HepG2 (cell line): ENCODE measurements at regions not wholly inside any gene's neighbourhood (a gene's known extent, or its start where the extent isn't known, plus 50 kb on each side); places are given as distances from the start of the nearest gene placed in this dataset.

Source experiments
- ATAC-seq: fragments of 200-7000 bp; cut with Tn5 transposase; 3 replicates; pipeline ENCODE4 v1.9.1; 2020; ENCODE audit warnings: mild to moderate bottlenecking, moderate library complexity
- BruUV-seq: library from RNA; stranded (reverse); fragments of 400-500 nt; replicated peaks from 2 replicates; lab custom pipeline; 2021; lab: Mats Ljungman, UMichigan
- CTCF ChIA-PET: fragments of 300-600 bp; formaldehyde crosslinking; extraction: SDS; loops from one replicate; lab custom pipeline; 2021; ENCODE audit warnings: low total read pairs, inconsistent platforms, low intra/inter-chr PET ratio; lab: Yijun Ruan, JAX
- POLR2A ChIA-PET: fragments of 350-600 bp; sonication (Branson Sonifier 250); formaldehyde crosslinking; loops from one replicate; lab custom pipeline; 2020; ENCODE audit warnings: antibody characterized with exemption, inconsistent platforms; lab: Yijun Ruan, JAX
- DNase-seq: peaks from one replicate; pipeline ENCODE4 v3.0.0-alpha.2; 2015; ENCODE audit warnings: low spot score
- FAIRE-seq: peaks from 3 replicates; lab custom pipeline; 2011; peaks lifted over from hg19 to GRCh38; lab: Jason Lieb, UNC
- H2AFZ ChIP-seq: one replicate; pipeline ENCODE4 v1.6.1; 2011; ENCODE audit warnings: low read length, inconsistent platforms
- H3K27ac ChIP-seq: fragments of 300-600 bp; 3 replicates; pipeline ENCODE4 v1.8.0; 2011; ENCODE audit warnings: mixed run types, mild to moderate bottlenecking, mixed read lengths, low read length, inconsistent platforms; ENCODE audit not compliant: insufficient read depth; ENCODE audit errors: extremely low read length
- H3K27me3 ChIP-seq, 2 experiments: fragments of 200-600 bp in 1 of 2; 2 replicates in 1 of 2; 3 replicates in 1 of 2; pipeline versions ENCODE4 v1.6.0 to v1.8.0; 2011; ENCODE audit warnings: low read length in 2 of 2, mild to moderate bottlenecking in 2 of 2, moderate library complexity in 2 of 2, inconsistent platforms in 1 of 2; ENCODE audit not compliant: insufficient read depth in 2 of 2, control insufficient read depth in 1 of 2
- H3K36me3 ChIP-seq, 2 experiments: fragments of 200-600 bp in 1 of 2; replicated peaks in 1 of 2; 2 replicates in 1 of 2; 3 replicates in 1 of 2; pipeline versions ENCODE4 v1.5.1 to v1.8.0; 2011; ENCODE audit warnings: low read length in 2 of 2, inconsistent platforms in 1 of 2; ENCODE audit not compliant: insufficient read depth in 2 of 2, control insufficient read depth in 1 of 2
- H3K4me1 ChIP-seq: 2 replicates; pipeline ENCODE4 v1.5.1; 2012; ENCODE audit warnings: low read length, inconsistent platforms; ENCODE audit not compliant: insufficient read depth
- H3K4me2 ChIP-seq: 2 replicates; pipeline ENCODE4 v1.6.0; 2011; ENCODE audit warnings: low read depth, low read length, inconsistent platforms
- H3K4me3 ChIP-seq, 3 experiments: fragments of 200-600 bp in 1 of 3; sonication (generic), shearing (Covaris generic) in 1 of 3; replicated peaks in 1 of 3; 2 replicates each; pipeline ENCODE4 v1.5.1; 2011 to 2016; ENCODE audit warnings: low read length in 3 of 3, inconsistent platforms in 2 of 3, low read depth in 2 of 3, mild to moderate bottlenecking in 2 of 3, control low read depth in 1 of 3, mixed read lengths in 1 of 3; ENCODE audit not compliant: insufficient read depth in 1 of 3
- H3K79me2 ChIP-seq: one replicate; pipeline ENCODE4 v1.6.1; 2011; ENCODE audit warnings: low read length, inconsistent platforms; ENCODE audit not compliant: insufficient read depth
- H3K9ac ChIP-seq: 2 replicates; pipeline ENCODE4 v1.6.0; 2011; ENCODE audit warnings: mild to moderate bottlenecking, low read depth, low read length, inconsistent platforms; ENCODE audit not compliant: insufficient read depth
- H3K9me3 ChIP-seq: 2 replicates; pipeline ENCODE4 v1.5.1; 2012; ENCODE audit warnings: mild to moderate bottlenecking, low read length
- H4K20me1 ChIP-seq: 2 replicates; pipeline ENCODE4 v1.6.0; 2011; ENCODE audit warnings: inconsistent platforms, mild to moderate bottlenecking, low read length, moderate library complexity; ENCODE audit not compliant: insufficient read depth
- ATF7 ChIP-seq, 2 experiments: fragments of 450-650 bp in 1 of 2; sonication (generic) in 1 of 2; formaldehyde crosslinking in 1 of 2; IDR thresholded peaks; 2 replicates each; pipeline versions ENCODE4 v1.4.0 to v1.6.1; 2016 to 2020; ENCODE audit warnings: antibody characterized with exemption in 1 of 2, mild to moderate bottlenecking in 1 of 2, missing genetic modification reagents in 1 of 2
- CEBPB ChIP-seq: IDR thresholded peaks from 2 replicates; pipeline ENCODE4 v1.6.1; 2011; ENCODE audit warnings: low read depth, low read length, improper control_type of control experiment, borderline replicate concordance
- CEBPG ChIP-seq: IDR thresholded peaks from 2 replicates; pipeline ENCODE4 v1.6.1; 2016
- KAT8 ChIP-seq: IDR thresholded peaks from 2 replicates; pipeline ENCODE4 v1.6.1; 2016; ENCODE audit warnings: missing genetic modification reagents, missing compliant biosample characterization
- KMT2A ChIP-seq: sonication (generic); formaldehyde crosslinking; IDR thresholded peaks from 2 replicates; pipeline ENCODE4 v1.4.0; 2020; ENCODE audit warnings: missing genetic modification reagents
- WGBS: methylation state at CpG from one replicate; pipeline ENCODE4 v1.1.6; 2017; ENCODE audit warnings: low lambda C conversion rate; 5-methylcytosine and 5-hydroxymethylcytosine counted together
- in situ Hi-C: cut with HindIII; loops from 2 replicates; pipeline ENCODE4 v1.10.0; 2017; ENCODE audit warnings: low pct_unique_long_range_greater_than_20kb; ENCODE audit not compliant: extremely low pct_ligation_motif_present
- intact Hi-C: fragments of 100-400 bp; cut with micrococcal nuclease; formaldehyde crosslinking; loops from one replicate; pipeline ENCODE4 v1.10.0; 2022; ENCODE audit not compliant: unreplicated experiment
- TF ChIP-seq, protein P1 (sequence below): sonication (generic); formaldehyde crosslinking; IDR thresholded peaks from 2 replicates; pipeline ENCODE4 v1.4.0; 2020; ENCODE audit warnings: missing genetic modification reagents
- TF ChIP-seq, protein P2 (sequence below), 2 experiments: fragments of 450-650 bp in 1 of 2; sonication (generic) in 1 of 2; formaldehyde crosslinking; IDR thresholded peaks; 2 replicates each; pipeline versions ENCODE4 v1.5.0 to v1.8.0; 2020 to 2022; ENCODE audit warnings: mild to moderate bottlenecking in 1 of 2, missing genetic modification reagents in 1 of 2

DNA sequence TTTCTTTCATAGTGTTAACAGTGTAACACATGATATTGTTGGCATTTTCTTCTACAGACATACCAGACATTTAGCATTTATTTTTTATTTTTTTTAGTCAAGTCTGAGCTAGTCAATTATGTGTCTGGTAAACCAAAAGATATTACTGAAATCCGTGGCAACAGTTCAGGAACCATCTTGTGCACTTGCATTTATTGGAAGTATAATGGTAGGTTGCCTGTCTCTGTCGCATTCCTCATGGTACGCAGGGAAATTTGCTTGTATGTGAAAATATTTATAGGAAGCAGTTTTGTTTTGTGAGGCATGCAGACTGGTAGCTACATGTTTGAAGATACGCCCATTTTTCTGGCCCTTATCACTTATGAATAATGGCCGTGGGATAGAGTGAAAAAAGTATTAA is 186.1 kb upstream of the SLC38A2 start (continued):
- TF ChIP-seq, protein P1, sequence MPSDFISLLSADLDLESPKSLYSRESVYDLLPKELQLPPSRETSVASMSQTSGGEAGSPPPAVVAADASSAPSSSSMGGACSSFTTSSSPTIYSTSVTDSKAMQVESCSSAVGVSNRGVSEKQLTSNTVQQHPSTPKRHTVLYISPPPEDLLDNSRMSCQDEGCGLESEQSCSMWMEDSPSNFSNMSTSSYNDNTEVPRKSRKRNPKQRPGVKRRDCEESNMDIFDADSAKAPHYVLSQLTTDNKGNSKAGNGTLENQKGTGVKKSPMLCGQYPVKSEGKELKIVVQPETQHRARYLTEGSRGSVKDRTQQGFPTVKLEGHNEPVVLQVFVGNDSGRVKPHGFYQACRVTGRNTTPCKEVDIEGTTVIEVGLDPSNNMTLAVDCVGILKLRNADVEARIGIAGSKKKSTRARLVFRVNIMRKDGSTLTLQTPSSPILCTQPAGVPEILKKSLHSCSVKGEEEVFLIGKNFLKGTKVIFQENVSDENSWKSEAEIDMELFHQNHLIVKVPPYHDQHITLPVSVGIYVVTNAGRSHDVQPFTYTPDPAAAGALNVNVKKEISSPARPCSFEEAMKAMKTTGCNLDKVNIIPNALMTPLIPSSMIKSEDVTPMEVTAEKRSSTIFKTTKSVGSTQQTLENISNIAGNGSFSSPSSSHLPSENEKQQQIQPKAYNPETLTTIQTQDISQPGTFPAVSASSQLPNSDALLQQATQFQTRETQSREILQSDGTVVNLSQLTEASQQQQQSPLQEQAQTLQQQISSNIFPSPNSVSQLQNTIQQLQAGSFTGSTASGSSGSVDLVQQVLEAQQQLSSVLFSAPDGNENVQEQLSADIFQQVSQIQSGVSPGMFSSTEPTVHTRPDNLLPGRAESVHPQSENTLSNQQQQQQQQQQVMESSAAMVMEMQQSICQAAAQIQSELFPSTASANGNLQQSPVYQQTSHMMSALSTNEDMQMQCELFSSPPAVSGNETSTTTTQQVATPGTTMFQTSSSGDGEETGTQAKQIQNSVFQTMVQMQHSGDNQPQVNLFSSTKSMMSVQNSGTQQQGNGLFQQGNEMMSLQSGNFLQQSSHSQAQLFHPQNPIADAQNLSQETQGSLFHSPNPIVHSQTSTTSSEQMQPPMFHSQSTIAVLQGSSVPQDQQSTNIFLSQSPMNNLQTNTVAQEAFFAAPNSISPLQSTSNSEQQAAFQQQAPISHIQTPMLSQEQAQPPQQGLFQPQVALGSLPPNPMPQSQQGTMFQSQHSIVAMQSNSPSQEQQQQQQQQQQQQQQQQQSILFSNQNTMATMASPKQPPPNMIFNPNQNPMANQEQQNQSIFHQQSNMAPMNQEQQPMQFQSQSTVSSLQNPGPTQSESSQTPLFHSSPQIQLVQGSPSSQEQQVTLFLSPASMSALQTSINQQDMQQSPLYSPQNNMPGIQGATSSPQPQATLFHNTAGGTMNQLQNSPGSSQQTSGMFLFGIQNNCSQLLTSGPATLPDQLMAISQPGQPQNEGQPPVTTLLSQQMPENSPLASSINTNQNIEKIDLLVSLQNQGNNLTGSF (CRISPR knock-in tag): no peak

DNA sequence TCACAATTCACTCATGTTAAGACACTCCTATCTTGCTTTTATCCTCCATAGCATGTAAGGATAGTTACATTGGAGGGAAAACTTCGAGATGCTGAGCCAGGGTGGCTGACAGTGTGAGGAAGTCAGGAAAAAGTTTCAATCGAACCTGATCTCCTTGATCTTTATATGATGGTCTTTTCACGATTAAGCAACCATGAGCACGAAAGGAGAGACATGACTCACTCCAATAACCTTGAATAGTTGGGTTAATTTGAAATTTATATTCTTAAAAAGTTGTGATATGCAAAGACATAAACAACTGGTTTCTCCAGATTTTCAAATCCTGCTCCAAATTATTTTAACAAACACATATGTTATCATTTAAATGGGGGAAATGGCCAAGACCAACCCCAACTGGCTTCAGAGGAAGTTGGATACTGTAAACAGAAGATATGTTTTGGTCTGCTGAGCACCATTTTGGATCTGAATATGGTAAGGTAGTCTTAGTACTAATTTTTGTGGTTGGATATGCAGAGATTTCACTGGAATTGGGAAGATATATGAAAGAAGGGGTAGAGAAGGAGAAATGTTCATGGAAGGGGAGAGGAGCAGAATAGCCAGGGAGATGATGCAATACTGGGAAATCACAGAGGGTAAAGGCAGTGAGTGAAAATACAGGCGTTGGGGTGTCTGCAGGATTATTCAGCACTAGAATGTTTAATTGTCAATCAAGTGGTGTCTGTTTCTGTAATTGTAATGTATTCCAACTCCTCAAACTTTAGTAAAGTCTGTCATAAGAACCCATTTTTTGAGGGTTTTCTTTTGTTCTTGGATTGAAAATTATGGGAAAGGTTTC is 185.2 kb upstream of the SLC38A2 start:
- H3K4me1 ChIP-seq: peaks cover 39% of the 10 kb centered on the region
- FAIRE-seq (no peak), DNase-seq (no peak), ATAC-seq (no peak)
- no peaks in the 10 kb centered on the region for H3K9me3 ChIP-seq
- TF ChIP-seq CEBPG (CRISPR knock-in tag): peak; percentile 69
- TF ChIP-seq KAT8 (CRISPR knock-in tag): no peak
- peak; percentile 68; the same call in 1 of the 2 replicates for TF ChIP-seq ATF7 (IDR thresholded peaks at IDR 0.05)
- TF ChIP-seq ATF7 (CRISPR knock-in tag; IDR thresholded peaks at IDR 0.05): no peak
- TF ChIP-seq CEBPB: peak; percentile 52; the same call in 1 of the 2 replicates
- TF ChIP-seq, protein P2, sequence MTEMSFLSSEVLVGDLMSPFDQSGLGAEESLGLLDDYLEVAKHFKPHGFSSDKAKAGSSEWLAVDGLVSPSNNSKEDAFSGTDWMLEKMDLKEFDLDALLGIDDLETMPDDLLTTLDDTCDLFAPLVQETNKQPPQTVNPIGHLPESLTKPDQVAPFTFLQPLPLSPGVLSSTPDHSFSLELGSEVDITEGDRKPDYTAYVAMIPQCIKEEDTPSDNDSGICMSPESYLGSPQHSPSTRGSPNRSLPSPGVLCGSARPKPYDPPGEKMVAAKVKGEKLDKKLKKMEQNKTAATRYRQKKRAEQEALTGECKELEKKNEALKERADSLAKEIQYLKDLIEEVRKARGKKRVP (CRISPR knock-in tag; IDR thresholded peaks at IDR 0.05): peak in 1 of 2 experiments; percentile 88; a peak in 2 of 4 replicates
- TF ChIP-seq KMT2A (CRISPR knock-in tag): no peak
- H3K79me2 ChIP-seq: no peaks in the 10 kb centered on the region
- H4K20me1 ChIP-seq: no peaks in the 10 kb centered on the region
- H2AFZ ChIP-seq: no peak overlapping the region
- no peak overlapping the region for H3K4me2 ChIP-seq
- no peaks in the 10 kb centered on the region for H3K36me3 ChIP-seq
- in situ Hi-C loops (no loop called here), intact Hi-C loops (loop anchor here (5.0 kb wide), 1 partner anchor 65 kb away; no protein-coding TSS in a partner anchor)
- no peak overlapping the region for H3K9ac ChIP-seq
- ChIA-PET CTCF (no interaction called here), POLR2A (no interaction called here)
- H3K27me3 ChIP-seq: no peaks in the 10 kb centered on the region
- WGBS: 98% methylated on average over 5 of the region's 5 CpGs
- H3K27ac ChIP-seq: no peak overlapping the region
- no peak overlapping the region for H3K4me3 ChIP-seq
- no TSS peak for BruUV-seq
